GM12878 (cell line): ENCODE measurements at regions not wholly inside any gene's neighbourhood (a gene's known extent, or its start where the extent isn't known, plus 50 kb on each side); places are given as distances from the start of the nearest gene placed in this dataset.

Source experiments
- BRCA1 ChIP-seq: IDR thresholded peaks from 2 replicates; pipeline ENCODE4 v1.6.1; 2011; ENCODE audit warnings: low read depth, low read length, improper control_type of control experiment
- CREM ChIP-seq: IDR thresholded peaks from 2 replicates; pipeline ENCODE4 v1.6.1; 2014; ENCODE audit warnings: antibody characterized with exemption, low read depth
- CTCF ChIP-seq, 3 experiments: IDR thresholded peaks in 2 of 3; conservative IDR thresholded peaks in 1 of 3; 2 replicates each; pipeline ENCODE4 v1.5.1; 2011; ENCODE audit warnings: low read depth in 3 of 3, low read length in 3 of 3, mild to moderate bottlenecking in 3 of 3, control low read depth in 2 of 3, moderate library complexity in 2 of 3, inconsistent platforms in 1 of 3, mixed read lengths in 1 of 3; ENCODE audit not compliant: control insufficient read depth in 2 of 3, insufficient read depth in 1 of 3; ENCODE audit errors: extremely low read depth in 1 of 3
- DPF2 ChIP-seq: fragments of 450-650 bp; IDR thresholded peaks from 2 replicates; pipeline ENCODE4 v1.6.1; 2017; ENCODE audit warnings: mild to moderate bottlenecking
- E4F1 ChIP-seq: fragments of 450-650 bp; IDR thresholded peaks from 2 replicates; pipeline ENCODE4 v1.6.1; 2018; ENCODE audit warnings: borderline replicate concordance, mild to moderate bottlenecking; ENCODE audit not compliant: partially characterized antibody
- FOXK2 ChIP-seq: fragments of 450-650 bp; IDR thresholded peaks from 2 replicates; pipeline ENCODE4 v1.6.1; 2017; ENCODE audit warnings: mild to moderate bottlenecking, moderate library complexity
- FOXM1 ChIP-seq: IDR thresholded peaks from 2 replicates; pipeline ENCODE4 v1.6.1; 2012; ENCODE audit warnings: low read depth, mild to moderate bottlenecking, inconsistent platforms, low read length, moderate library complexity
- HDAC6 ChIP-seq: fragments of 200-600 bp; sonication (generic); IDR thresholded peaks from one replicate; pipeline ENCODE4 v1.8.0; 2017; ENCODE audit warnings: antibody characterized with exemption; ENCODE audit not compliant: unreplicated experiment
- IKZF1 ChIP-seq: fragments of 450-650 bp; conservative IDR thresholded peaks from 2 replicates; pipeline ENCODE4 v1.6.1; 2017; ENCODE audit warnings: antibody characterized with exemption, mild to moderate bottlenecking
- IRF5 ChIP-seq: fragments of 450-650 bp; IDR thresholded peaks from 2 replicates; pipeline ENCODE4 v1.6.1; 2017; ENCODE audit warnings: borderline replicate concordance
- KLF5 ChIP-seq: fragments of 450-650 bp; IDR thresholded peaks from 2 replicates; pipeline ENCODE4 v1.6.1; 2014; ENCODE audit warnings: mild to moderate bottlenecking; ENCODE audit not compliant: partially characterized antibody
- MAX ChIP-seq: IDR thresholded peaks from 2 replicates; pipeline ENCODE4 v1.6.1; 2012; ENCODE audit warnings: low read depth, low read length, improper control_type of control experiment
- MTA3 ChIP-seq: IDR thresholded peaks from 2 replicates; pipeline ENCODE4 v1.6.1; 2012; ENCODE audit warnings: low read length, inconsistent platforms, borderline replicate concordance
- NR2C2 ChIP-seq: IDR thresholded peaks from 2 replicates; pipeline ENCODE4 v1.6.1; 2011; ENCODE audit warnings: borderline replicate concordance, low read depth; ENCODE audit not compliant: control insufficient read depth, insufficient read length
- POLR2AphosphoS5 ChIP-seq: IDR thresholded peaks from 2 replicates; pipeline ENCODE4 v1.6.1; 2011; ENCODE audit warnings: mild to moderate bottlenecking, low read length, inconsistent platforms
- RFX5 ChIP-seq: IDR thresholded peaks from 2 replicates; pipeline ENCODE4 v1.6.1; 2011; ENCODE audit warnings: low read depth, low read length, improper control_type of control experiment
- RUNX3 ChIP-seq: IDR thresholded peaks from 2 replicates; pipeline ENCODE4 v1.6.1; 2012; ENCODE audit warnings: low read length, inconsistent platforms
- SIX5 ChIP-seq: IDR thresholded peaks from 2 replicates; pipeline ENCODE4 v1.6.1; 2011; ENCODE audit warnings: mild to moderate bottlenecking, low read depth, low read length, moderate library complexity; ENCODE audit not compliant: severe bottlenecking
- SKIL ChIP-seq: fragments of 450-650 bp; IDR thresholded peaks from 2 replicates; pipeline ENCODE4 v1.6.1; 2017; ENCODE audit warnings: mild to moderate bottlenecking, low read depth, inconsistent platforms; ENCODE audit not compliant: poor library complexity, severe bottlenecking
- SMAD1 ChIP-seq: fragments of 450-650 bp; IDR thresholded peaks from 2 replicates; pipeline ENCODE4 v1.6.1; 2018; ENCODE audit warnings: mild to moderate bottlenecking, low read depth; ENCODE audit not compliant: partially characterized antibody
- SPI1 ChIP-seq: IDR thresholded peaks from 2 replicates; pipeline ENCODE4 v1.6.1; 2011; ENCODE audit warnings: low read depth, mild to moderate bottlenecking, low read length, moderate library complexity, borderline replicate concordance; ENCODE audit not compliant: insufficient read depth
- ZNF274 ChIP-seq: IDR thresholded peaks from one replicate; pipeline ENCODE4 v1.8.0; 2011; ENCODE audit not compliant: insufficient read length, insufficient read depth
- ZSCAN29 ChIP-seq: fragments of 450-650 bp; IDR thresholded peaks from 2 replicates; pipeline ENCODE4 v1.6.1; 2017; ENCODE audit warnings: mild to moderate bottlenecking, moderate library complexity

- TF ChIP-seq IRF5 (no peak), POLR2AphosphoS5 (no peak), CTCF (IDR thresholded peaks at IDR 0.05 in 2 of 3, conservative IDR thresholded peaks at IDR 0.05 in 1 of 3; ENCODE audit: control insufficient read depth in 2 of 3, extremely low read depth in 1 of 3, insufficient read depth in 1 of 3, low read depth in 3 of 3, low read length in 3 of 3) (no peak), HDAC6 (no peak), MAX (no peak), RUNX3 (peak; percentile 98), NR2C2 (no peak), MTA3 (peak; percentile 77; the same call in 1 of the 2 replicates), SKIL (peak; percentile 75), RFX5 (no peak), KLF5 (peak; percentile 48), DPF2 (peak; percentile 76; the same call in 1 of the 2 replicates), FOXM1 (peak; percentile 81), IKZF1 (peak; percentile 92), ZSCAN29 (no peak), SPI1 (no peak), BRCA1 (no peak), E4F1 (no peak), FOXK2 (no peak), SMAD1 (peak; percentile 78), SIX5 (no peak), ZNF274 (no peak), CREM (peak; percentile 71; the same call in 1 of the 2 replicates)
Measured at GRCh38 chr6:113644861-113645575, 212.1 kb upstream of the MARCKS start (continued).
